ENCODE measurements at regions not wholly inside any gene's neighbourhood (a gene's known extent, or its start where the extent isn't known, plus 50 kb on each side); places are given as distances from the start of the nearest gene placed in this dataset.
"Not testable (repeated sequence)": the region's sequence is repeated elsewhere in the genome, so short reads cannot be mapped to it uniquely, and the experiment has no call there.

- DNase-seq: no peak
Observed at GRCh38 chr6:74607934-74608333, 597.9 kb downstream of the COL12A1 start.

- no peak for DNase-seq
Observed at GRCh38 chr6:74607468-74607867, 598.4 kb downstream of the COL12A1 start.

GRCh38 chr6:74606582-74607071, 599.2 kb downstream of the COL12A1 start:
- no peak for DNase-seq

- DNase-seq: no peak
Observed at GRCh38 chr6:74605922-74606581, 599.8 kb downstream of the COL12A1 start.

GRCh38 chr6:74604279-74604678, 601.6 kb downstream of the COL12A1 start:
- no peak for DNase-seq

GRCh38 chr6:74603322-74604076, 602.4 kb downstream of the COL12A1 start:
- no peak for DNase-seq

- DNase-seq: no peak
Observed at GRCh38 chr6:74602206-74602605, 603.6 kb downstream of the COL12A1 start.

GRCh38 chr6:74598462-74599393, 607.1 kb downstream of the COL12A1 start:
- DNase-seq: no peak

- no peak for DNase-seq
Observed at GRCh38 chr6:74597840-74598239, 608.0 kb downstream of the COL12A1 start.

- DNase-seq: no peak
Observed at GRCh38 chr6:74597266-74597665, 608.6 kb downstream of the COL12A1 start.

GRCh38 chr6:74596588-74596987, 609.3 kb downstream of the COL12A1 start:
- DNase-seq: no peak

GRCh38 chr6:74594350-74594749, 611.5 kb downstream of the COL12A1 start:
- not testable (repeated sequence) for DNase-seq

- DNase-seq: no peak
Observed at GRCh38 chr6:74588094-74588832, 617.6 kb downstream of the COL12A1 start.

- DNase-seq: no peak
Observed at GRCh38 chr6:74587386-74587785, 618.5 kb downstream of the COL12A1 start.

GRCh38 chr6:74585753-74586152, 620.1 kb downstream of the COL12A1 start:
- no peak for DNase-seq

GRCh38 chr6:74581681-74582080, 624.2 kb downstream of the COL12A1 start:
- DNase-seq: no peak

GRCh38 chr6:74579794-74580193, 626.1 kb downstream of the COL12A1 start:
- DNase-seq: no peak

GRCh38 chr6:74579047-74579446, 626.8 kb downstream of the COL12A1 start:
- DNase-seq: no peak

- DNase-seq: no peak
Observed at GRCh38 chr6:74578339-74578738, 627.5 kb downstream of the COL12A1 start.

- DNase-seq: no peak
Observed at GRCh38 chr6:74577619-74578018, 628.2 kb downstream of the COL12A1 start.

- DNase-seq: no peak
Observed at GRCh38 chr6:74574794-74575193, 631.1 kb downstream of the COL12A1 start.

GRCh38 chr6:74573613-74574012, 632.2 kb downstream of the COL12A1 start:
- DNase-seq: no peak

GRCh38 chr6:74570044-74570443, 635.8 kb downstream of the COL12A1 start:
- no peak for DNase-seq
